Activated naive CD8-positive, alpha-beta T cell (primary cell): ENCODE measurements at regions not wholly inside any gene's neighbourhood (a gene's known extent, or its start where the extent isn't known, plus 50 kb on each side); places are given as distances from the start of the nearest gene placed in this dataset.

ENCODE experiments used
- H3K27ac Mint-ChIP-seq: one replicate; pipeline ENCODE4 v1.8.0; 2021; ENCODE audit warnings: mixed read lengths
- H3K27me3 Mint-ChIP-seq: one replicate; pipeline ENCODE4 v1.8.0; 2021; ENCODE audit warnings: mixed read lengths
- H3K36me3 Mint-ChIP-seq: one replicate; pipeline ENCODE4 v1.8.0; 2021; ENCODE audit warnings: mixed read lengths
- H3K4me1 Mint-ChIP-seq: one replicate; pipeline ENCODE4 v1.8.0; 2021; ENCODE audit warnings: low read depth, mixed read lengths
- H3K4me3 Mint-ChIP-seq: one replicate; pipeline ENCODE4 v1.8.0; 2021; ENCODE audit warnings: mild to moderate bottlenecking, mixed read lengths
- H3K9me3 Mint-ChIP-seq: one replicate; pipeline ENCODE4 v1.8.0; 2021; ENCODE audit warnings: low read depth, mixed read lengths

DNA sequence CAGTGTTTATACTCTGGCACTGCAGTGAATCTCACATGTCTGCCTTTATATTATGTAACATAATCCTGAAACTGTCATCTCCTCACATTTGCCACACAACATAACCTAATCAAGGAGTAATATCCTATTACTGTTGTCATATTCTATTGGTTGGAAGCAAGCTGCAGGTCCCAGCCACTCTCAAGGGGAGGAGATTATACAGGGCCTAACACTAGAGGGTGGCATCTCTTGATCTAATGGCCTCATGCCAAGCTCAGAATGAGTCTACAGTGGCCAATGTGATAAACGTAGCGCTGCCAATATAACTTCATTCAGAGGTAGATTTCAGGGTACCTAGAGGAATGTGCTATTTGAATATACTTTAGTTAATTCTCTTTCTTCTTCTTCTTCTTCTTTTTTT, 166.8 kb downstream of the BACH1 start:
- no peak overlapping the region for H3K4me3 Mint-ChIP-seq
- H3K36me3 Mint-ChIP-seq, result peaks cover 19% of the 10 kb centered on the region

DNA sequence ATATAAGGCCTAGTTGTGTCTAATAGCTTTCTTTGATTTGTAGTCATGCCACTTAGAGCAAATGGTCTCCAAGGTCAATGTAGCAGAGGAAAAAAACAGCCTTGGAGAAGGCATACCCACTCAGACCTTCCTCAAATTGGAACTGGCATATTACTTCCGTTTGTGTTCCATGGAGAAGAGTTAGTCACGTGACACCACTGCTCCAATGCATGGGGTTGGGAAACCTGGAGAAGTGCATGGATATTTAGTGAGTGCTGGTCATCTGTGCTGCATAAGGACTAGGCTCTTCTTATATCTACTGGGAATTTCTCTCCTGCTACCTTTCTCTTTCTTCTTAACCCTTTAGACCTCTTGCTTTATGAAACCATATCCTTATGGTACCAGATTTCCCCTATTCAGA, 167.8 kb downstream of the BACH1 start:
- H3K9me3 Mint-ChIP-seq, result no peaks in the 10 kb centered on the region
- H3K27ac Mint-ChIP-seq, result no peak overlapping the region
- no peaks in the 10 kb centered on the region for H3K27me3 Mint-ChIP-seq
- H3K36me3 Mint-ChIP-seq, result peaks cover 19% of the 10 kb centered on the region
- H3K4me1 Mint-ChIP-seq, result no peaks in the 10 kb centered on the region
- H3K4me3 Mint-ChIP-seq, result no peak overlapping the region

More for the DNA sequence above, 166.8 kb downstream of the BACH1 start:
- Mint-ChIP-seq H3K27ac (no peak overlapping the region), H3K4me1 (no peaks in the 10 kb centered on the region), H3K9me3 (no peaks in the 10 kb centered on the region), H3K27me3 (no peaks in the 10 kb centered on the region)

DNA sequence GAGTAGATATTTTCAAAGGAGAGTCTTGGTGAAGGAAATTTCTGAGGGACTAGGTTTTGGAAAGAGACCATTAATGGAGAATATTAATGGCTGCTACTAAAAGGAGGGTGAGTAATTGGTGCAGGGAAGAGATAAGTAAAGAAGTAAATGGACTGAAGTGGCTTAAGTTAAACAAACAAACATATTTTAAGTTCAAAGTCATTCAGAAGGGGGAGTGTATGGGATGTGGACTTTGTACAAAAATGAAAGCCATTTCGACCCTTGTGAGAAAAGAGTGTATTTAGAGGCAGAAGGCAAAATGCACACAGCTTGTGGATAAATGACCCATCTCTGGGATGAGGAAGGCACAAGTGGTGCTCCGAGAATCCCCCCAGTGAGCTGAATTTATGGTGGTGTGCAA, 171.7 kb downstream of the BACH1 start:
- H3K27ac Mint-ChIP-seq, result no peak overlapping the region
- H3K9me3 Mint-ChIP-seq, result no peaks in the 10 kb centered on the region
- no peaks in the 10 kb centered on the region for H3K4me1 Mint-ChIP-seq
- H3K36me3 Mint-ChIP-seq, result peaks cover 19% of the 10 kb centered on the region
- H3K27me3 Mint-ChIP-seq, result no peaks in the 10 kb centered on the region
- H3K4me3 Mint-ChIP-seq, result no peak overlapping the region

DNA sequence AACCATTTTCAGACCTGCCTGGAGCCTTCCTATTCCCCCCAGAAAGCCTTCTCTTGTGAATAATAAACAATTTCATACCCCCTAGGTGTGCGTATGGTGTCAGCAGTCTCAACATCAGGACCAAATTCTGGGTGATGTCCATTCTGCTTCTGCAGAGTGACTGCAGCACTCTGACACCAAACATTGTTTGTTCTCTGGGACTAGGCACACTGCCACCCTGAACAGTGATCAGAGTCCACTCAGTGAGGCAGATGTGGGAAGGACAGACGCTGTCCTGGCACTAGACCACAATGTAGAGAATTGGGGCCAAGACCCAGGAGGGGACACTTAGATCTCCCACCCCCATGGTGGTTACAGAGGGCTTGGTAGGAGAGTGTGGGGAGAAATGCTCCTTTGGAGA, 175.1 kb downstream of the BACH1 start:
- Mint-ChIP-seq H3K27ac (no peak overlapping the region), H3K4me1 (peaks cover 5% of the 10 kb centered on the region), H3K36me3 (peaks cover 13% of the 10 kb centered on the region), H3K4me3 (no peak overlapping the region), H3K9me3 (no peaks in the 10 kb centered on the region), H3K27me3 (no peaks in the 10 kb centered on the region)

DNA sequence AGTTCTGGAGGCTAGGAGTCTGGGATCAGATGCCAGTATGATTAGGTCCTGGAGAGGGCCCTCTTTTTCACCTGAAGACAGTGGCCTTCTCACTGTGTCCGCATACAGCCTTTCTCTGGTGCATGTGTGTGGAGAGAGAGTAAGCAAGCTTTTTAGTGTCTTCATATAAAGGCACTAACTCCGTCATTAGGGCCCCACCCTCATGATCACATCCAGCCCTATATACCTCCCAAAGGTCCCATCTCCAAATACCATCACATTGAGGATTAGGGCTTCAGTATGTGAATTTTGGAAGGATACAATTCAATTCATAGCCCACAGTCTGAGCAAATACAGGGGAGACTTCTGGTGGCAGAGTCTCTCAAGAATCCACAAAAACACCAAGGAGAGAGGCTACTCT, 176.6 kb downstream of the BACH1 start:
- peaks cover 5% of the 10 kb centered on the region for H3K4me1 Mint-ChIP-seq
- H3K4me3 Mint-ChIP-seq, result no peak overlapping the region
- no peaks in the 10 kb centered on the region for H3K9me3 Mint-ChIP-seq
- H3K27ac Mint-ChIP-seq, result no peak overlapping the region
- peaks cover 11% of the 10 kb centered on the region for H3K36me3 Mint-ChIP-seq
- no peaks in the 10 kb centered on the region for H3K27me3 Mint-ChIP-seq

DNA sequence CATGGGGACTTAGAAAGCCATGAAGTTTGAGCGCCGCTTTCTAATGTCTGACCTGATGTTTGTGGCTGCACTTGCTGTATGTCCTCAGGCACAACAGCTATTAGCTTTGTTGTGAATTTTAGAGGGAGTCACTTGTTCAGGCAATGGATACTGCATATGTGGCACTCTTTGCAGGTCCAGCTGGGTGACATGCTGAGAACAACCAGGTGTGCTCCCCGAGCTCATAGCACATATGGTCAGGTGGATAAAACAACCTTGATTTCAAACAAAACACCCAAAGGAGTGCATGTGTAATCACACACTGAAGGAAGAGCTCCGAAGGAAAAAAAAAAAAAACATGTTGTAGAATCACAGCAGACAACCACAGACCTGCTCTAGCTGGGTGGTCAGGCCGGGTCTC, 178.6 kb downstream of the BACH1 start:
- H3K36me3 Mint-ChIP-seq, result peaks cover 10% of the 10 kb centered on the region
- H3K4me3 Mint-ChIP-seq, result no peak overlapping the region
- no peaks in the 10 kb centered on the region for H3K9me3 Mint-ChIP-seq
- peaks cover 5% of the 10 kb centered on the region for H3K4me1 Mint-ChIP-seq
- H3K27me3 Mint-ChIP-seq, result no peaks in the 10 kb centered on the region
- no peak overlapping the region for H3K27ac Mint-ChIP-seq

DNA sequence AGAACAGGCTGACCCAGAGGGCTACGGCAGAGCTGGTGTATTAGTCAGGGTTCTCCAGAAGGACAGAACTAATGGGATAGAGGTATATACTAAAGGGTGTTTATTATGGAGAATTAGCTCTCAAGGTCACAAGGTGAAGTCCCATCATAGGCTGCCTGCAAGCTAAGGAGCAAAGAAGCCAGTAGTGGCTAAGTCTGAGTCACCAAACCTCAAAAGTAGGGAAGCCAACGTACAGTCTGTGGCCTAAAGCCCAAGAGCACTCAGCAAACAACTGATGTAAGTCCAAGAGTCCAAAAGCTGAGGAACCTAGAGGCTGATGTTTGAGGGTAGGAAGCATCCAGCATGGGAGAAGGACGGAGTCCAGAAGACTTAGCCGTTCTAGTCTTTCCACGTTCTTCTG, 179.2 kb downstream of the BACH1 start:
- H3K36me3 Mint-ChIP-seq, result peaks cover 11% of the 10 kb centered on the region
- H3K4me1 Mint-ChIP-seq, result peaks cover 5% of the 10 kb centered on the region
- H3K9me3 Mint-ChIP-seq, result no peaks in the 10 kb centered on the region
- H3K4me3 Mint-ChIP-seq, result no peak overlapping the region
- H3K27me3 Mint-ChIP-seq, result no peaks in the 10 kb centered on the region
- H3K27ac Mint-ChIP-seq, result no peak overlapping the region

DNA sequence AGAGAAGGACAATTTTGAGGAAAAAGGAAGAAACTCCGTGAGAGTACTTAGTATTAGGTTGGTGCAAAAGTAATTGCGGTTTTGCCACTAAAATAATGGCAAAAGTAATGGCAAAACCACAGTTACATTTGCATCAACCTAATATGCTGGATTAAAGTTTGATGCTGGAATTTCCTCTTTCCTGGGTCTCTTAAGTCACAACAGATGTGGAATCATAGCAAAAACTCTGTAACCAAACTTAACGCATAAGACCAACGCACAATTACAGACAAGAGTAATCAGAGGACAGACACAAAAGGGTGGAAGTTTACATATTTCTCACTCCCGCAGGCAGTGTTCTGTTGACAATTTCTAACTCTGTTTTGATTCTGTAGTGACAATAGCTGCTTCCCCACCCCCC, 182.4 kb downstream of the BACH1 start:
- no peaks in the 10 kb centered on the region for H3K27me3 Mint-ChIP-seq
- H3K4me1 Mint-ChIP-seq, result peaks cover 5% of the 10 kb centered on the region
- no peak overlapping the region for H3K4me3 Mint-ChIP-seq
- no peaks in the 10 kb centered on the region for H3K9me3 Mint-ChIP-seq
- H3K27ac Mint-ChIP-seq, result no peak overlapping the region
- peaks cover 25% of the 10 kb centered on the region for H3K36me3 Mint-ChIP-seq

DNA sequence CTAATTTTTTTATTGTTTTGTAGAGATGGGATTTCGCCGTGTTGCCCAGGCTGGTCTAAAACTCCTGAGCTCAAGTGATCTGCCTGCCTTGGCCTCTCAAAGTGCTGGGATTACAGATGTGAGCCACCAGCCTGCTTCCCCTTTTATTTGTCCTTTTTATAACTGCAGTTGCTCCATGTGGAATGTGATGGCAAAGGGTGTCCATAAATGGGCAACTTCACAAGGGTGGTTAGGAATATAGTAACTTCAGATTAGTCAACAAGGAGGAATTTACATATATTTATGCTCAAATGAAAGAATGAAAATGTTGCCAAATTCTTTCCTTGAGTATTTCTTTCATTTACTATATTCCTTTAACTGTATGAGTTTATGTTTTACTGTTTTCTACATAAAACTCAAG, 182.9 kb downstream of the BACH1 start:
- H3K27ac Mint-ChIP-seq, result no peak overlapping the region
- no peaks in the 10 kb centered on the region for H3K27me3 Mint-ChIP-seq
- peaks cover 25% of the 10 kb centered on the region for H3K36me3 Mint-ChIP-seq
- H3K9me3 Mint-ChIP-seq, result no peaks in the 10 kb centered on the region
- peaks cover 3% of the 10 kb centered on the region for H3K4me1 Mint-ChIP-seq
- no peak overlapping the region for H3K4me3 Mint-ChIP-seq

DNA sequence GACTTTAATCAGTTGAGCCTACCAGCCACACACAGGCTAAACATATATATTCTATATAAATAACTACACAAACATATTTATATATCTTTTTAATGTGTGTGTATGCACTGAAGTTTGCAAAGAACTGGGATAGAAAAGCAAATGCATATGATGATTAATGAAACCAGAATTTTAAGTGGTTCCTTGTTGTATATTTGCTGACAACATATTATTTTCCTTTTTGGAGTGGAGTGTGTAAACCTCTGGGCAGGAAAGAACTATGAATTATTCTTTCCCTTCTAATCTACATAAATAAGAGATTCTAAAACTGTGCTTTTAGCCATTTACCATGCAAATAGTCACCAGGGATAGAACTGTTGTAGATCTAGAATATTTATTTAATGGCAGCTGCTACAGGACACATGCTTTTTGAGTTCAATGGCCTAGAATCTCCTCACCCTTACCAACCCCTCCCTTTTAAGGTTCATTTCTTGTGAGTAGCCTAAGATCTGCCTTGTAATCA, 187.6 kb downstream of the BACH1 start:
- Mint-ChIP-seq H3K4me1 (no peaks in the 10 kb centered on the region), H3K27ac (no peak overlapping the region), H3K9me3 (no peaks in the 10 kb centered on the region), H3K4me3 (no peak overlapping the region), H3K36me3 (peaks cover 24% of the 10 kb centered on the region), H3K27me3 (no peaks in the 10 kb centered on the region)
